NCI-H2029 (cell line): ENCODE measurements at regions not wholly inside any gene's neighbourhood (a gene's known extent, or its start where the extent isn't known, plus 50 kb on each side); places are given as distances from the start of the nearest gene placed in this dataset.

ENCODE experiments used
- DNase-seq: peaks from one replicate; lab custom pipeline; 2025; lab: John Stamatoyannopoulos, UW

DNA sequence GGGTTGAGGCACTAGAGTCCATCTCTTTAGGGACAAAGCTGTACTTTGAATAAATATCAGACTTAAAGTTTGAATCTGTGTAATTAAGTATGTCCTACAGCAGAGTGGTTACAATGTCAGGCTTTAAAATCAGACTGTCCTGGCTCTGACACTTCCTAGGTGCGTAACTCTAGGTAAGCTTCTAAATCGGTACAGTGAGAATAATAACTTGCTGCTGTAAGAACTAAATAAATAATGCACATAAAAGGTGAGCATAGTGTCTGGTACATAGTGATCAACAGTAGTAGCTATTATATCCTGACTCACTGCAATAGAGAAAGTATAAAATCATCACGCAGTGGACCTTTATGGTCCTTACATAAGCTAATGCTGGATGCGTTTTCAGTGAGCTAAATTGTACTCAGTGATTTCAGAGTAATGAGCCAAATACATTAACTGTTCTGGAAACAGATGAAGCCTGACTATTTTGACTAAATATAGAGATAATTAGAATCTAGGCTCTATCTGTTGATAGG, 72.2 kb upstream of the PDK4 start:
- DNase-seq, result no peak

DNA sequence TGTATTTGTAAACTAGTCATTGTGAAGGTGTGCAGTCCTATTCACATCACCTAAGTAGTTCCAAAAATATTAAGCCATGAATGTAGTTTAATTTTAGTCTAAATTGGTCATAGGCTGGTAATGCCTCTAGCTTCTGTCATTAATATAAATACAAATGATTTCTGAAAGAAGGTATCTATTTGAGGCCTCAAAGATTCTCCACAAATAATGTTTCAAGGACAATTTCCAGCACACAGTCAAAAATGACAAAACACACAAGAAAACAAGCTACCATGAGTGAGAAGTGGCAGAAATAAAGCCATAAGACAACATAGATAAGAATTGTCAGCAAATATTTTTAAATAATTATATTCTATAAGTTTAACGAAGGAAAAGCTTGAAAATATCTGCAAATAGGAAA, 66.7 kb upstream of the PDK4 start:
- no peak for DNase-seq

DNA sequence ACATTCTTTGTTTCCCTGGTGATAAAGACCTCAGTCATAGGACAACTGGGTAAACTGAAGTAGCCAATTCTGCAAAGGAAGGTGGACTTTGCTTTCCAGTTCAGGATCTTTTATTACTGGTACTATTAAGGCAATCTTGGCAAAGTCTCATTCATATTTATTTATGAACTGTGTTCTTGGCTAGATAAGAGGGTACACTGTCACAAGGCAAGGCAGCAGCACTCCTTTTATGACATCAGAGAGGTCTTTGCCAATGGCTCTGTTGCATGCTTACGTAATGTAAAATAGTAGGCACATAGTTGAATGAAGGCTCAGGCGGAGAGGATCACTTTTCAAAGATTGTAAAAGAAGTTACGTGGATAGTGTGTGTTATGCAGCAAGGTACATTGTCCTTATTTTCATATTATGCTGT, 63.7 kb upstream of the PDK4 start:
- DNase-seq, result no peak

DNA sequence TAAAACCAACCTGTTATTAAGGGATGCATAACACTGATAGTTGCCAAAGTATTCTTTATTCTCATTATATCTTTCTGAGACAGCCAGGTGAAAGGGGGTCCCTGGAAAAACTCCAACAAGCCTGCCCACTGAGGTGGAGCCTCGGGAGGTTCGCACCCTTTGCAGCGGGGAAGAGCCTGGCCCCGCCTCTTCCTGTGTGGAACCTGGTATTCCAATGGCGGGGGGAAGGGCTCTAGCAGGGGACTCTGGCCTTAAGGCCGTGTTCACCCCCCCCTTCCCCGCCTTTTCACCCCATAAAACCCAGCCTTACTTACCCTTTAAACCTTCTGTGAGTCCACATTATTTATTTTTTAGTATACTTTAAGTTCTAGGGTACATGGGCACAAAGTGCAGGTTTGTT, 62.4 kb upstream of the PDK4 start:
- DNase-seq, result no peak

DNA sequence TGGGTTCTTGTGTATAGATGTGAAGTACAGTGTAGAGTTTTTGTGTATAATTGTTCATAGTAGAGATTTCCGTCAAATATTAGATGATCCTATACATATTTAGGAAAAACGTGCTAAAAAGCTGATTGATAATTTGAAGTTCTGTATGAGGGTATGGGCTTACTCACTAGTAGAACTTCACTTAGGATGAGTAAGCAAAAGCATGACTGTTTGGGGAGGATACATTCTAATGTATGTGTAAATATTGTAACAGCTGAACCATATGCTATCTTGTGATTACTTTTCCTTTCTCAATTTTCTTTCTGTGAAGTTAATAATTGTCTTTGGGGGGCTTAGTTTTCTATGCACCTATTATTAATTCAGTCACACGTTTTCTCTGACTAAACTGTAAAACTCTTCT, 53.2 kb upstream of the PDK4 start:
- DNase-seq, result no peak

DNA sequence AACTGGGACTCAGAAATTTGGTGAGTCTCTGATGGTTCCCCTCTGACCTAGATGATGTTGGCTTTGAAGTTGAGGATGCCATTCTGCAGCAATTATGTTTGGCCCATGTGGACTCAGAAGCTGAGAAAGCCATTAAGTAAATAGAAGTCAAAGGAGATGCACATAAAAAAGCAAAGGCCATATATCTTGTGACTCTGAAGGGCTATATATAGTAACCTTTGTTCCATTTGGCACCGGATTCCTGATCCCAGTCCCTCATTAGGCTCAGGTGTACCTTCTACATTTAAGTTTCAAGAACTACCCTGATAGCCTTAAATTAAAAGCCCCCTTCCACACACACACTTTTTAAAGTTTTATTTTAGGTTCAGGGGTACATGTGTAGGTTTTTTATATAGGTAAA, 50.0 kb upstream of the PDK4 start:
- peak; percentile 4 for DNase-seq
